Pancreas (tissue), 10 donors: ENCODE measurements at regions not wholly inside any gene's neighbourhood (a gene's known extent, or its start where the extent isn't known, plus 50 kb on each side); places are given as distances from the start of the nearest gene placed in this dataset.
A peak's percentile ranks its signal among the peaks of the same experiment; 100 is the strongest.

ENCODE experiments used
- ATAC-seq, 4 donors: fragments of 200-7000 bp; cut with Tn5 transposase; one replicate each; pipeline versions ENCODE4 v1.8.0 to v1.9.1; 2020; ENCODE audit warnings: mild to moderate bottlenecking in 4 of 4, moderate library complexity in 4 of 4
- DNase-seq, 6 donors: peaks; one replicate each; pipeline ENCODE4 v3.0.0-alpha.2; 2020
- FAIRE-seq: peaks from 2 replicates; lab custom pipeline; 2012; peaks lifted over from hg19 to GRCh38; lab: Jason Lieb, UNC
- H3K27ac ChIP-seq, 4 donors: fragments of 200-600 bp; sonication (generic); 1 replicate in 3 of 4; 2 replicates in 1 of 4; pipeline versions ENCODE4 v1.5.0 to v1.8.0; 2020
- H3K27me3 ChIP-seq, 4 donors: fragments of 200-600 bp; one replicate each; pipeline ENCODE4 v1.8.0; 2021
- H3K36me3 ChIP-seq, 3 donors: fragments of 200-600 bp; sonication (generic) in 1 of 3; one replicate each; pipeline versions ENCODE4 v1.5.0 to v1.8.0; 2020 to 2021
- H3K4me1 ChIP-seq, 3 donors: fragments of 200-600 bp; one replicate each; pipeline ENCODE4 v1.8.0; 2021
- H3K4me3 ChIP-seq, 4 donors: fragments of 200-600 bp; sonication (generic) in 2 of 4; one replicate each; pipeline versions ENCODE4 v1.5.0 to v1.8.0; 2020 to 2021
- H3K9me3 ChIP-seq, 4 donors: fragments of 200-600 bp; one replicate each; pipeline ENCODE4 v1.8.0; 2021
- WGBS, 2 donors: extraction: QIAGEN DNeasy Blood & Tissue Kit; methylation state at CpG; one replicate each; pipeline ENCODE4 v1.1.7; 2013; 5-methylcytosine and 5-hydroxymethylcytosine counted together
- intact Hi-C, 3 donors: fragments of 100-400 bp; cut with DNase I; formaldehyde crosslinking; loops; one replicate each; pipeline versions ENCODE4 v1.11.1 to v1.14.2; 2022
- TF ChIP-seq, protein P1 (sequence below), 4 donors: fragments of 200-600 bp; sonication (generic) in 3 of 4; IDR thresholded peaks; one replicate each; pipeline versions ENCODE4 v1.5.0 to v1.8.0; 2021; ENCODE audit warnings: antibody characterized with exemption in 4 of 4
- donor health status: healthy with polysubstance abuse.
- donor health status: DM: no; HTN: no; CAD: no; lungs with moderate emphysema.
- donor health status: DM: no; HTN: no; CAD: no.
- donor health status: control.
- donor health status: control.
- donor health status: Bipolar disorder and iron deficiency.
- donor health status: DM: yes; HTN: yes; CAD: no.
- donor health status: DM: no; HTN: no; CAD: no.
- donor health status: DM: no; HTN: no; CAD: no.
- donor health status: DM: yes; HTN: yes; CAD: no.

DNA sequence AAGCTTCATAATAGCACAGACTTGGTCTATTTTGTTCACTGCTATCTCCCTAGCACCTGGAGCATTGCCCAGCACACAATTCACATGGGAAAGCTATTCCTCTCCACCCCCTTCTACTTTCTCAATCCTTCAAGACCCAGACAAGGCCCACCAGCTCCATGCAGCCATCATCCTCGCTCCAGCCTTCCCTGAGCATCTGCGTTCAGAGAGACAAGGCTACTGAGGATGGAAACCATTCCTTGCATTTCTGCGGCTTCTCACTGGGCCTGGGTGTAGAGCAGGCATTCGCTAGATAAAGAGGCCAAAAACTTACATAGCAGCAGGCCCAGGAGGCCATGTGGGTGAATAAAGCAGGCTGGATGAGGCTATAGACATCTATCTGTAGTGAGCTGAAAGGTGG is 530.8 kb downstream of the BUD13 start:
- Histone ChIP-seq H3K9me3 (no peaks in the 10 kb centered on the region), H3K36me3 (no peaks in the 10 kb centered on the region), H3K27me3 (no peaks in the 10 kb centered on the region), H3K4me1 (no peaks in the 10 kb centered on the region), H3K27ac (no peak overlapping the region), H3K4me3 (no peak overlapping the region)
- no peak for ATAC-seq
- no peak for FAIRE-seq
- TF ChIP-seq, protein P1, sequence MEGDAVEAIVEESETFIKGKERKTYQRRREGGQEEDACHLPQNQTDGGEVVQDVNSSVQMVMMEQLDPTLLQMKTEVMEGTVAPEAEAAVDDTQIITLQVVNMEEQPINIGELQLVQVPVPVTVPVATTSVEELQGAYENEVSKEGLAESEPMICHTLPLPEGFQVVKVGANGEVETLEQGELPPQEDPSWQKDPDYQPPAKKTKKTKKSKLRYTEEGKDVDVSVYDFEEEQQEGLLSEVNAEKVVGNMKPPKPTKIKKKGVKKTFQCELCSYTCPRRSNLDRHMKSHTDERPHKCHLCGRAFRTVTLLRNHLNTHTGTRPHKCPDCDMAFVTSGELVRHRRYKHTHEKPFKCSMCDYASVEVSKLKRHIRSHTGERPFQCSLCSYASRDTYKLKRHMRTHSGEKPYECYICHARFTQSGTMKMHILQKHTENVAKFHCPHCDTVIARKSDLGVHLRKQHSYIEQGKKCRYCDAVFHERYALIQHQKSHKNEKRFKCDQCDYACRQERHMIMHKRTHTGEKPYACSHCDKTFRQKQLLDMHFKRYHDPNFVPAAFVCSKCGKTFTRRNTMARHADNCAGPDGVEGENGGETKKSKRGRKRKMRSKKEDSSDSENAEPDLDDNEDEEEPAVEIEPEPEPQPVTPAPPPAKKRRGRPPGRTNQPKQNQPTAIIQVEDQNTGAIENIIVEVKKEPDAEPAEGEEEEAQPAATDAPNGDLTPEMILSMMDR (IDR thresholded peaks at IDR 0.05), result no peak
- no peak for DNase-seq
- intact Hi-C loops, result no loop called here
- WGBS, 2 donors, result 74 to 79% methylated on average over 4 of the region's 4 CpGs

DNA sequence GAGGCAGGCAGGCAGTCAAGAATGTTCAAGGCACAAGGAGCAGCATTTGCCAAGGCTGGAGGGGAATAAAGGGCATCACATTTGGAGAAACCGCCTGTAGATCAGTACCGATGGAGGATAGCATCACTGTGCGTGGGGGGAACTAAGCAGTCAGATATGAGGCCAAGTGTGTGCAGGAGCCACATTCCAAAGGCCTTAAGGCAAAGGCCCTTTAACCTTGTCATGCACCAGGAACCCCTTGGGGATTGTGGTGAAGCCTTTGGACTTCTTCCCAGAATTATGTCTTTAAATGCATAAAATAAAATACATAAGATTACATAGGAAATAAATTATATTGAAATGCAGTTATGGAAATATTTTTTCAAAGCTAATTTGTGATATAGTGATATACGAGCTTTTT is 532.1 kb downstream of the BUD13 start:
- TF ChIP-seq, protein P1 (IDR thresholded peaks at IDR 0.05), result no peak
- intact Hi-C loops, result no loop called here
- H3K9me3 ChIP-seq, result no peaks in the 10 kb centered on the region
- 69 to 83% methylated on average over 4 of the region's 4 CpGs for WGBS, 2 donors
- ATAC-seq (no peak), FAIRE-seq (no peak), DNase-seq (no peak)
- no peak overlapping the region for H3K4me3 ChIP-seq
- no peaks in the 10 kb centered on the region for H3K27me3 ChIP-seq
- no peak overlapping the region for H3K27ac ChIP-seq
- H3K4me1 ChIP-seq, result no peaks in the 10 kb centered on the region
- no peaks in the 10 kb centered on the region for H3K36me3 ChIP-seq

DNA sequence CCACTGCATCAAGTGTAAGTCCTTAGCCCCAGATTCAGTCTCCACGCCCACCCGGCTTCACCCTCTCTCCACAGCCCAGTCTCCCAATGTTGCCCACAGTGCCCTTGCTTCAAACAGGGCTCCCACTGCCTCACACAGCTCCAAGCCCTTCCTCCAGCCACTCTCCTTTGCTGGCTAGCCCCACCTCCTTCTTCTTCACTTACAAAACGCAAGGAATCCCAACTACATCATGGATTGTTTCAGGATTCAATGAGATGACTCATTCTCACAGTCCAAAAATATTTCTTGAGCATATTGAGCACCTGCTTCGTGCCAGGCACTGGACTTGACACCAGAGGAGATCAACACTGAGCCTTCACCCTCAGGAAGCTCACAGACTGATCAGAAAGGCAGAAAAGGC is 533.5 kb downstream of the BUD13 start:
- intact Hi-C loops, result no loop called here
- Histone ChIP-seq H3K27me3 (no peaks in the 10 kb centered on the region), H3K4me3 (no peak overlapping the region), H3K36me3 (no peaks in the 10 kb centered on the region), H3K9me3 (no peaks in the 10 kb centered on the region), H3K4me1 (no peaks in the 10 kb centered on the region), H3K27ac (no peak overlapping the region)
- ATAC-seq, result no peak
- no peak for FAIRE-seq
- 65 to 75% methylated on average over 4 of the region's 4 CpGs for WGBS, 2 donors
- TF ChIP-seq, protein P1 (IDR thresholded peaks at IDR 0.05), result no peak
- DNase-seq, result no peak

DNA sequence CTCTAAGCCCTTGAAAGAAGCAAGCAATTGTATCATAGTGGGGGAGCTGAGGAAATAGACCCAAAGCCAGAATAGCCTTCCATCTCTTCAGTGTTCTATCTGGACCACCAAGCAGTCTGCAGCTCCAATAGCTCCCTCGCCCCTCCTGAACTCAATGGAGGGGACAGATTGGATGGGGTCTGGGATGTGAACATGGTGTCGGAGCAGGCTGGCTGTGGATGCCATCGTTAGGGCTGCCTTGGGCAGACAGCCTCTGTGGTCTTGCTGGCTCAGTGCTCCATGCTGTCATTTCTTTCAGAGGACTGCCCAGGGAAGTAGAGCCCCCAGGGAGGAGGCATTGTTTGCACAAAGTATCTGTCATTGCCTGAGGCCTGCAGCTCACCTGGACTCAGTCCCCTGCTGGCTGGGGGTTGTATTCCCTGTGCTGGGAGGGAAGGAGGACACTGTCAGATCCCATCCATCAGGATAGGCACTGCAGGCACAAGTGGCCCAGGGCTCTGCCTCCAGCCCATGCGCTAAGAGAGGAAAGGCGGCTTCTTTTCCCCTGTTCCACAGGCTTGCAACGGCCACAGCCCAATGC is 537.7 kb downstream of the BUD13 start:
- Histone ChIP-seq H3K9me3 (no peaks in the 10 kb centered on the region), H3K27me3 (no peaks in the 10 kb centered on the region), H3K4me3 (no peak overlapping the region), H3K4me1 (no peaks in the 10 kb centered on the region), H3K36me3 (no peaks in the 10 kb centered on the region), H3K27ac (no peak overlapping the region)
- no peak for FAIRE-seq
- 64 to 65% methylated on average over 6 of the region's 6 CpGs for WGBS, 2 donors
- TF ChIP-seq, protein P1 (IDR thresholded peaks at IDR 0.05), result no peak
- ATAC-seq, result no peak
- intact Hi-C loops, result no loop called here
- no peak for DNase-seq

DNA sequence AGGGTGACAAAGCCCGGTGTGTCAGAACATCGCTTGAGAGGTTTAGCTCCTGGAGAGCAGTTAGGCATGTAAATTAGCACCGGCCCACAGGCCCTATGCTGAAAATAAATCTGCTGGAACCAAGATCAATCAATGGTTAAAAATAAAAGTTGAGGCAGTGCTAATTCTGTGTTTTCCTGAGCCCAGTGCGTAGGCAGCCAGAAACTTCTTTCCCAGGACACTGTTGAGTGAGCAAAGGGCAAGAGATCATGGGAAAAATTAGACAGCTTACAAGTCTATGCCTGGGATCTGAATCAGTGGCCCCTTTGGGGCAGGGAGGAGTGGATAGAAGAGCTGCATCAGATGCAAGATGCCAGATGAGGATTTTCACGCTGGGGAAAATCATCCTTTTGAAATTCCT is 539.2 kb downstream of the BUD13 start:
- Histone ChIP-seq H3K9me3 (no peaks in the 10 kb centered on the region), H3K27ac (no peak overlapping the region), H3K4me1 (no peaks in the 10 kb centered on the region), H3K27me3 (no peaks in the 10 kb centered on the region), H3K4me3 (no peak overlapping the region), H3K36me3 (no peaks in the 10 kb centered on the region)
- DNase-seq (no peak), ATAC-seq (peak in 1 of 4 donors; percentile 44), FAIRE-seq (no peak)
- intact Hi-C loops, result no loop called here
- TF ChIP-seq, protein P1 (IDR thresholded peaks at IDR 0.05), result no peak
- 50 to 59% methylated on average over 5 of the region's 5 CpGs for WGBS, 2 donors
